ENCODE measurements at regions not wholly inside any gene's neighbourhood (a gene's known extent, or its start where the extent isn't known, plus 50 kb on each side); places are given as distances from the start of the nearest gene placed in this dataset.
"Not testable (repeated sequence)": the region's sequence is repeated elsewhere in the genome, so short reads cannot be mapped to it uniquely, and the experiment has no call there.

GRCh38 chr5:93236807-93237421, 344.1 kb downstream of the NR2F1-AS1 start:
- Mint-ChIP-seq H3K27ac (no peak overlapping the region), H3K4me1 (ENCODE audit: low read depth) (no peaks in the 10 kb centered on the region), H3K9me3 (ENCODE audit: low read depth) (peaks cover 9% of the 10 kb centered on the region), H3K27me3 (no peaks in the 10 kb centered on the region), H3K4me3 (no peak overlapping the region), H3K36me3 (no peaks in the 10 kb centered on the region)

GRCh38 chr5:93235761-93236160, 345.3 kb downstream of the NR2F1-AS1 start:
- H3K36me3 Mint-ChIP-seq = no peaks in the 10 kb centered on the region

GRCh38 chr5:93226202-93226735, 354.8 kb downstream of the NR2F1-AS1 start:
- Mint-ChIP-seq H3K36me3 (no peaks in the 10 kb centered on the region), H3K9me3 (ENCODE audit: low read depth) (peaks cover 7% of the 10 kb centered on the region), H3K27me3 (no peaks in the 10 kb centered on the region), H3K4me3 (no peak overlapping the region), H3K4me1 (ENCODE audit: low read depth) (no peaks in the 10 kb centered on the region), H3K27ac (no peak overlapping the region)

More at GRCh38 chr5:93235761-93236160, 345.3 kb downstream of the NR2F1-AS1 start:
- no peak overlapping the region for H3K4me3 Mint-ChIP-seq
- no peaks in the 10 kb centered on the region for H3K27me3 Mint-ChIP-seq
- peaks cover 11% of the 10 kb centered on the region for H3K9me3 Mint-ChIP-seq (ENCODE audit: low read depth)
- H3K4me1 Mint-ChIP-seq (ENCODE audit: low read depth) = no peaks in the 10 kb centered on the region
- H3K27ac Mint-ChIP-seq = no peak overlapping the region

GRCh38 chr5:93225748-93226147, 355.3 kb downstream of the NR2F1-AS1 start:
- H3K36me3 Mint-ChIP-seq = no peaks in the 10 kb centered on the region
- no peaks in the 10 kb centered on the region for H3K27me3 Mint-ChIP-seq
- peaks cover 5% of the 10 kb centered on the region for H3K9me3 Mint-ChIP-seq (ENCODE audit: low read depth)
- no peaks in the 10 kb centered on the region for H3K4me1 Mint-ChIP-seq (ENCODE audit: low read depth)
- no peak overlapping the region for H3K27ac Mint-ChIP-seq
- H3K4me3 Mint-ChIP-seq = no peak overlapping the region

GRCh38 chr5:93224624-93225023, 356.4 kb downstream of the NR2F1-AS1 start:
- Mint-ChIP-seq H3K27me3 (no peaks in the 10 kb centered on the region), H3K36me3 (no peaks in the 10 kb centered on the region), H3K4me1 (ENCODE audit: low read depth) (no peaks in the 10 kb centered on the region), H3K9me3 (ENCODE audit: low read depth) (peaks cover 4% of the 10 kb centered on the region), H3K27ac (no peak overlapping the region), H3K4me3 (no peak overlapping the region)

- no peak overlapping the region for H3K4me3 Mint-ChIP-seq
- no peaks in the 10 kb centered on the region for H3K36me3 Mint-ChIP-seq
- H3K4me1 Mint-ChIP-seq (ENCODE audit: low read depth) = no peaks in the 10 kb centered on the region
- no peak overlapping the region for H3K27ac Mint-ChIP-seq
- no peaks in the 10 kb centered on the region for H3K27me3 Mint-ChIP-seq
- H3K9me3 Mint-ChIP-seq (ENCODE audit: low read depth) = peaks cover 2% of the 10 kb centered on the region
Measured at GRCh38 chr5:93221773-93222172, 359.2 kb downstream of the NR2F1-AS1 start.

- no peaks in the 10 kb centered on the region for H3K4me1 Mint-ChIP-seq (ENCODE audit: low read depth)
- H3K27ac Mint-ChIP-seq = no peak overlapping the region
- no peak overlapping the region for H3K4me3 Mint-ChIP-seq
- H3K9me3 Mint-ChIP-seq (ENCODE audit: low read depth) = no peaks in the 10 kb centered on the region
- no peaks in the 10 kb centered on the region for H3K27me3 Mint-ChIP-seq
- H3K36me3 Mint-ChIP-seq = no peaks in the 10 kb centered on the region
Measured at GRCh38 chr5:93220431-93220830, 360.6 kb downstream of the NR2F1-AS1 start.

- Mint-ChIP-seq H3K27ac (no peak overlapping the region), H3K9me3 (ENCODE audit: low read depth) (no peaks in the 10 kb centered on the region), H3K27me3 (no peaks in the 10 kb centered on the region), H3K36me3 (no peaks in the 10 kb centered on the region), H3K4me3 (no peak overlapping the region), H3K4me1 (ENCODE audit: low read depth) (no peaks in the 10 kb centered on the region)
Measured at GRCh38 chr5:93219641-93220145, 361.3 kb downstream of the NR2F1-AS1 start.

- not testable (repeated sequence) for H3K9me3 Mint-ChIP-seq (ENCODE audit: low read depth); H3K36me3 Mint-ChIP-seq; H3K4me1 Mint-ChIP-seq (ENCODE audit: low read depth); H3K27me3 Mint-ChIP-seq; H3K4me3 Mint-ChIP-seq; H3K27ac Mint-ChIP-seq
Measured at GRCh38 chr5:93213111-93213794, 367.8 kb downstream of the NR2F1-AS1 start.

GRCh38 chr5:93209476-93209875, 371.5 kb downstream of the NR2F1-AS1 start:
- Mint-ChIP-seq H3K4me3 (no peak overlapping the region), H3K36me3 (no peaks in the 10 kb centered on the region), H3K27ac (no peak overlapping the region), H3K27me3 (no peaks in the 10 kb centered on the region), H3K9me3 (ENCODE audit: low read depth) (no peaks in the 10 kb centered on the region), H3K4me1 (ENCODE audit: low read depth) (no peaks in the 10 kb centered on the region)

GRCh38 chr5:93208141-93208751, 372.8 kb downstream of the NR2F1-AS1 start:
- no peaks in the 10 kb centered on the region for H3K36me3 Mint-ChIP-seq
- no peaks in the 10 kb centered on the region for H3K27me3 Mint-ChIP-seq
- no peak overlapping the region for H3K4me3 Mint-ChIP-seq
- H3K9me3 Mint-ChIP-seq (ENCODE audit: low read depth) = no peaks in the 10 kb centered on the region
- H3K27ac Mint-ChIP-seq = no peak overlapping the region
- H3K4me1 Mint-ChIP-seq (ENCODE audit: low read depth) = no peaks in the 10 kb centered on the region

GRCh38 chr5:93206203-93206602, 374.8 kb downstream of the NR2F1-AS1 start:
- Mint-ChIP-seq H3K4me3 (no peak overlapping the region), H3K27ac (no peak overlapping the region), H3K36me3 (no peaks in the 10 kb centered on the region)

GRCh38 chr5:93201061-93201460, 380.0 kb downstream of the NR2F1-AS1 start:
- H3K9me3 Mint-ChIP-seq (ENCODE audit: low read depth) = no peaks in the 10 kb centered on the region
- H3K4me1 Mint-ChIP-seq (ENCODE audit: low read depth) = no peaks in the 10 kb centered on the region
- H3K27me3 Mint-ChIP-seq = no peaks in the 10 kb centered on the region
- H3K36me3 Mint-ChIP-seq = no peaks in the 10 kb centered on the region
- H3K4me3 Mint-ChIP-seq = no peak overlapping the region
- no peak overlapping the region for H3K27ac Mint-ChIP-seq

More at GRCh38 chr5:93206203-93206602, 374.8 kb downstream of the NR2F1-AS1 start:
- H3K9me3 Mint-ChIP-seq (ENCODE audit: low read depth) = no peaks in the 10 kb centered on the region
- no peaks in the 10 kb centered on the region for H3K27me3 Mint-ChIP-seq
- H3K4me1 Mint-ChIP-seq (ENCODE audit: low read depth) = no peaks in the 10 kb centered on the region

GRCh38 chr5:93196986-93197385, 384.0 kb downstream of the NR2F1-AS1 start:
- Mint-ChIP-seq H3K27me3 (no peaks in the 10 kb centered on the region), H3K36me3 (no peaks in the 10 kb centered on the region), H3K27ac (no peak overlapping the region), H3K9me3 (ENCODE audit: low read depth) (no peaks in the 10 kb centered on the region), H3K4me3 (no peak overlapping the region), H3K4me1 (ENCODE audit: low read depth) (no peaks in the 10 kb centered on the region)
